ENCODE measurements at regions not wholly inside any gene's neighbourhood (a gene's known extent, or its start where the extent isn't known, plus 50 kb on each side); places are given as distances from the start of the nearest gene placed in this dataset.

DNA sequence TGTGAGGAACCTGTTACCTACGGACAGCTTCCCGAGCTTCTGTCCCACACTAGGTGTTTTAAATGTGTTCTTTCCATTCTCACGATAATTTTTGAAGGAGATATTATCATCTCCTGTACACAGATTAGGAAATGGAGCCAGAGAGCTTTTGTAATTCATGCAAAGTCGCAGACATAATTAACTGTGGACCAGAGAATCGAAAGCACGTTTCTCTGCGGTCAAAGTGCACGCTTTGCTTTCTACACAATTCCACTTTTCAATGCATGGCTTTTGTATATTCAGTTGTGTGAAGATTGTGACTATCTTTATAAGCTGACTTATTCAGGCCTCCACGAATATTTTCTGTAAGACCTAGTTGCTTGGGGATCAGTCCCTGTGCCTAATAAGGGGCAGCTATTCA is 81.7 kb upstream of the SLC10A2 start:
- no peak for DNase-seq
- no peaks in the 10 kb centered on the region for H3K4me1 ChIP-seq (ENCODE audit: control insufficient read depth, insufficient read depth, low read length, poor library complexity, severe bottlenecking)
- no peaks in the 10 kb centered on the region for H3K27me3 ChIP-seq (replicated peaks; ENCODE audit: control insufficient read depth, insufficient read depth, low read length, poor library complexity, severe bottlenecking)
- H3K9me3 ChIP-seq (ENCODE audit: control insufficient read depth, low read length), result no peaks in the 10 kb centered on the region
- H3K27ac ChIP-seq (ENCODE audit: insufficient read depth, low read length, poor library complexity, severe bottlenecking), result no peak overlapping the region
- H3K4me3 ChIP-seq (ENCODE audit: insufficient read depth, low read depth, low read length, poor library complexity, severe bottlenecking), result no peak overlapping the region
- no peaks in the 10 kb centered on the region for H3K36me3 ChIP-seq (ENCODE audit: control insufficient read depth, insufficient read depth, low read length)

DNA sequence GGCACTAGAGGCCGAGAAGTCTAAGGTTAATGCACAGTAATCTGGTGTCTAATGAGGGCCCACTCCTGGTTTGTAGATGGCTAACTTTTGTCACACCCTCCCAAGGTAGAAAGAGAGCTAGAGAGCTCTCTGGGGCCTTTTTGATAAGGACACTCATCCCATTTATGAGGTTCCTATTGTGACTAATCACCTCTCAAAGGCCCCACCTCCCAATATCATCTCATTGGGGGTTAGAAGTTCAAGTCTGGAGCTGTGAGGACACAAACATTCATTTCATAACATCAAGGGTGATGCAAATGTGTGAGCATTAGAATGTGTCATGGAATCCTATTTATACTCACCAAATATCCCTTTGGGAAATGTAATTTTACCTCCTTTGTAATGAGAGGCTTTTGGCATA is 79.2 kb upstream of the SLC10A2 start:
- H3K9me3 ChIP-seq (ENCODE audit: control insufficient read depth, low read length), result no peaks in the 10 kb centered on the region
- H3K27me3 ChIP-seq (replicated peaks; ENCODE audit: control insufficient read depth, insufficient read depth, low read length, poor library complexity, severe bottlenecking), result no peaks in the 10 kb centered on the region
- no peak overlapping the region for H3K4me3 ChIP-seq (ENCODE audit: insufficient read depth, low read depth, low read length, poor library complexity, severe bottlenecking)
- no peak overlapping the region for H3K27ac ChIP-seq (ENCODE audit: insufficient read depth, low read length, poor library complexity, severe bottlenecking)
- no peaks in the 10 kb centered on the region for H3K4me1 ChIP-seq (ENCODE audit: control insufficient read depth, insufficient read depth, low read length, poor library complexity, severe bottlenecking)
- no peak for DNase-seq
- H3K36me3 ChIP-seq (ENCODE audit: control insufficient read depth, insufficient read depth, low read length), result no peaks in the 10 kb centered on the region

DNA sequence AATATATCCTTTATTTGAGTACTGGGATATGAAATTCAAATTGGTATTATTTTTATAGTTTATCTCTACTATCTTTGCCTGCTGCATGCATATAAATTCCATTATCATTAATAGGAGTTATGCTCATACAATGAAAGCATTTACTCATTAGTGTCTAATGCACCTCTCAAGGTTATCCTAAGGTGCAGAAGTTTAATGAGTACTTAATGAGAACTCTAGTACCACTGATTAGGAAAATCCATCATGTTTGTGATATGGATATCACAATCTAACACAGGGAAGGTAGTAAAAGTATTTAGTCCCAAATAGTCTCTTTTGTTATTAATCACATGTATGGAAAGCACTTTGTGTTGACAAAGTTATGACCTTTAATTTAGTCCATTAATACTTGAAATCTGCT is 77.2 kb upstream of the SLC10A2 start:
- DNase-seq, result no peak
- H3K4me1 ChIP-seq (ENCODE audit: control insufficient read depth, insufficient read depth, low read length, poor library complexity, severe bottlenecking), result no peaks in the 10 kb centered on the region
- H3K36me3 ChIP-seq (ENCODE audit: control insufficient read depth, insufficient read depth, low read length), result no peaks in the 10 kb centered on the region
- no peak overlapping the region for H3K27ac ChIP-seq (ENCODE audit: insufficient read depth, low read length, poor library complexity, severe bottlenecking)
- H3K27me3 ChIP-seq (replicated peaks; ENCODE audit: control insufficient read depth, insufficient read depth, low read length, poor library complexity, severe bottlenecking), result no peaks in the 10 kb centered on the region
- no peaks in the 10 kb centered on the region for H3K9me3 ChIP-seq (ENCODE audit: control insufficient read depth, low read length)
- H3K4me3 ChIP-seq (ENCODE audit: insufficient read depth, low read depth, low read length, poor library complexity, severe bottlenecking), result no peak overlapping the region

DNA sequence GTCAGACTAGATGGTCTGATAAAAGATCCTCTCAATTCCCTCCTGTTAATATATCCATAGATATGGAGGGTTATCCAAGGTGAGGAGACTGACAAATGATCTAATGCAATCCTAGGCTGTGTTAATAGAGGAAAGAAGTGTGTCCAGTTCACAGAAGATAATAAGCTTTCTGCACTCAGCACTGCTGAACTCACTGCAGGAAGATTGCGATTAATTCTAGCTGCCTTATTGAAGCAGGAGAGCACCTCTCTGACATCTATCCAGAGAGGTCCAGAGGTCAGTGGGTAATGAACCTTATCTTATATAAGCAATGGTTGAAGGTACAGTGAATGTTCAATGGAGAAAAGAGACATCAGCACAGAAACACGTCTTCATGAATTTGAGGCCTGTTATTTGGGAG is 75.9 kb upstream of the SLC10A2 start:
- no peaks in the 10 kb centered on the region for H3K27me3 ChIP-seq (replicated peaks; ENCODE audit: control insufficient read depth, insufficient read depth, low read length, poor library complexity, severe bottlenecking)
- no peaks in the 10 kb centered on the region for H3K9me3 ChIP-seq (ENCODE audit: control insufficient read depth, low read length)
- no peak overlapping the region for H3K4me3 ChIP-seq (ENCODE audit: insufficient read depth, low read depth, low read length, poor library complexity, severe bottlenecking)
- no peaks in the 10 kb centered on the region for H3K36me3 ChIP-seq (ENCODE audit: control insufficient read depth, insufficient read depth, low read length)
- no peak for DNase-seq
- H3K27ac ChIP-seq (ENCODE audit: insufficient read depth, low read length, poor library complexity, severe bottlenecking), result no peak overlapping the region
- no peaks in the 10 kb centered on the region for H3K4me1 ChIP-seq (ENCODE audit: control insufficient read depth, insufficient read depth, low read length, poor library complexity, severe bottlenecking)

DNA sequence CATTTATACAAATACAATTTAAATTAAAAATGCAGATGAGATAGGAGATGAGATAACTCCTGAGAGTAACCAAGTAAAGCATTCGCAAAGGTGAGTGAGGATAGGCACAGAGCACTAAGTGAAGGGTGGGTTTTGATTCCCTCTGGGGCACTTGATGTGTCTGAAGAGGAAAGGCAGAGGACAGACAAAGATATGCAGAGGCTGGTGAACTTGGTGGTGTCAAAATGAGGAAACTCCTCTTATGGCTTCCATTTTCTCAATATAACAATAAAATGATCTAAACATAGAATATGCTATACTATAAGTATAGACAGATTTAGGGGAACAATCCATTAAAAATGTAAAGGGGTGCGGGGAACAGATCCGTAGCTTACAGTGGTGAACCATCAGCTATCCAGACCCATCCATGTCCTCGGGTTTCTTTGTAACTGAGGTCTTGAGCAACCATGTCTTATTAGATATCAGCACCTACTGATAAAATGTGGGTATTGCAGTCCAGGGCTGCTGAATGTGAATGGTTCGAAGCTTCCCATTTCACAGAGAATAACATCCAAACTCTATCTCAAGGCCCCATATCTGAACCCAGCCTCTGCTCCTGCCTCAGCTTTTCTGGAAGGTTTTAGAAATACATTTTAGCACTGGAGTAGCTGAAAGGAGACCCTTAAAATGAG is 73.9 kb upstream of the SLC10A2 start:
- Histone ChIP-seq H3K27ac (ENCODE audit: insufficient read depth, low read length, poor library complexity, severe bottlenecking) (no peak overlapping the region), H3K4me1 (ENCODE audit: control insufficient read depth, insufficient read depth, low read length, poor library complexity, severe bottlenecking) (no peaks in the 10 kb centered on the region)
- no peak for DNase-seq

DNA sequence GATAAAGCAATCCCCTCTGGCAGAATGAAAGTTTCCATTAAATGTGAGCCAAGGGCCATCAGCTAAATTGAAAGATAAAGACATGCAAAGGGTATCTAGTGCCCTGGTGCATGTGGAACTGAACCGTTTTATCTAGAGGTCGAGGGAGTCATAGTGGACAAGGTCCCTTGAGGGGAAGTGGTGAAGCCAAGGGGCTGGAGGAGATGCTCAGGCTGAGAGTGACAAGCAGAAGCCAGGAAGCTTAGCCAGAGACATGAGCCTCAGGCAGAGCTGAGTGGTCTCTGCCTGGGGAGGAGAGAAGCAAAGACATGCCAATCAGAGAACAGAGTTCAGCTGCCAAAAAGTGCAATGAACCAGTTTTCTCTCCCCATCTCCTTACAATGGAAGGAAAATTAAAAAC is 68.1 kb upstream of the SLC10A2 start:
- Histone ChIP-seq H3K36me3 (ENCODE audit: control insufficient read depth, insufficient read depth, low read length) (no peaks in the 10 kb centered on the region), H3K4me1 (ENCODE audit: control insufficient read depth, insufficient read depth, low read length, poor library complexity, severe bottlenecking) (no peaks in the 10 kb centered on the region), H3K9me3 (ENCODE audit: control insufficient read depth, low read length) (no peaks in the 10 kb centered on the region), H3K27ac (ENCODE audit: insufficient read depth, low read length, poor library complexity, severe bottlenecking) (no peak overlapping the region), H3K27me3 (replicated peaks; ENCODE audit: control insufficient read depth, insufficient read depth, low read length, poor library complexity, severe bottlenecking) (no peaks in the 10 kb centered on the region), H3K4me3 (ENCODE audit: insufficient read depth, low read depth, low read length, poor library complexity, severe bottlenecking) (no peak overlapping the region)
- no peak for DNase-seq

More for the DNA sequence above, 73.9 kb upstream of the SLC10A2 start:
- no peaks in the 10 kb centered on the region for H3K9me3 ChIP-seq (ENCODE audit: control insufficient read depth, low read length)
- H3K27me3 ChIP-seq (replicated peaks; ENCODE audit: control insufficient read depth, insufficient read depth, low read length, poor library complexity, severe bottlenecking), result no peaks in the 10 kb centered on the region
- no peak overlapping the region for H3K4me3 ChIP-seq (ENCODE audit: insufficient read depth, low read depth, low read length, poor library complexity, severe bottlenecking)
- no peaks in the 10 kb centered on the region for H3K36me3 ChIP-seq (ENCODE audit: control insufficient read depth, insufficient read depth, low read length)

DNA sequence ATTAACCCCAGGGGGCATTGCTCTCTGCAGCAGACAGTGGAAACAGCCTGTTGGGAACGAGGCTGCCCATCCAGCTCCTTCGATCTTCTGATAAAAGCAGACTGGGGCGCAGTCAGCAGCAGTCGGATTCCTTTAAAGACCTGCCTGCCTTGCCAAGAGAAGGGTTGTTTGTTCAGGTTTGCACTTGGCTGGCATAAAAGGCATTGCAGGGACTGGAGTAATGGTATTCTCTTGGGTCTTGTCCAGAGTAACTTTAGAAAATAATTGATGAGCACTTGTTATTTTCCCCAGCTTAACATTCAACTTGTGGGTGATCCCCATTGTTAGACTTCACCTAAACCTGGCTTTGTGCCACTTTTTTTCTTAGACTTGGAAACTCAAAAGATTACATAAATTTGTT is 67.3 kb upstream of the SLC10A2 start:
- DNase-seq, result no peak
- H3K4me3 ChIP-seq (ENCODE audit: insufficient read depth, low read depth, low read length, poor library complexity, severe bottlenecking), result no peak overlapping the region
- no peaks in the 10 kb centered on the region for H3K36me3 ChIP-seq (ENCODE audit: control insufficient read depth, insufficient read depth, low read length)
- no peak overlapping the region for H3K27ac ChIP-seq (ENCODE audit: insufficient read depth, low read length, poor library complexity, severe bottlenecking)
- no peaks in the 10 kb centered on the region for H3K27me3 ChIP-seq (replicated peaks; ENCODE audit: control insufficient read depth, insufficient read depth, low read length, poor library complexity, severe bottlenecking)
- H3K4me1 ChIP-seq (ENCODE audit: control insufficient read depth, insufficient read depth, low read length, poor library complexity, severe bottlenecking), result no peaks in the 10 kb centered on the region
- H3K9me3 ChIP-seq (ENCODE audit: control insufficient read depth, low read length), result no peaks in the 10 kb centered on the region

DNA sequence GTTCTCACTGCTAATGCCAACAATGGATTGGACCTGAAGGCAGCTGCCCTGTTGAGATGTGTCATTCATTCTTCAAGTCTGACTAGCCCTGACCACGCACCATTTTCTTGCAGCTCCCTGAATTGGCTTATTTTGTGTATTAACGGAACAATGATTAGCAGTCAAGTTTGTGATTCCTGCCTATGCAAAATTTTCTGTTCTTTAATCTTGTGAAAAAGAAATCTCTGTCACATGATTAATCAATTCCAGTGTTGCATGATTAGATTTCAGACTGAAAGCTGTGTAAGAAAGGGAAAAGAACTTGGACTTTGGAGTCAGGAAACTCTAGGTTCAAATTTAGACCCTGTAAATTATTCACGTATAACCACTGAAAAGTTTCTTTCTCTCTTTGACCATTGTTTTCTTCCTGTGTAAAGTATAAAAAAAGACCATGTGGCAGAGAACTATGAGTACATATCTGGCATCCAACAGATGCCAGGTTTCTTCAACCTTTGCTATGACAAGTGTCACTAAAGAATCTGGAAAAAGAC is 64.5 kb upstream of the SLC10A2 start:
- Histone ChIP-seq H3K4me1 (ENCODE audit: control insufficient read depth, insufficient read depth, low read length, poor library complexity, severe bottlenecking) (no peaks in the 10 kb centered on the region), H3K4me3 (ENCODE audit: insufficient read depth, low read depth, low read length, poor library complexity, severe bottlenecking) (no peak overlapping the region), H3K36me3 (ENCODE audit: control insufficient read depth, insufficient read depth, low read length) (no peaks in the 10 kb centered on the region), H3K27ac (ENCODE audit: insufficient read depth, low read length, poor library complexity, severe bottlenecking) (no peak overlapping the region), H3K27me3 (replicated peaks; ENCODE audit: control insufficient read depth, insufficient read depth, low read length, poor library complexity, severe bottlenecking) (no peaks in the 10 kb centered on the region), H3K9me3 (ENCODE audit: control insufficient read depth, low read length) (no peaks in the 10 kb centered on the region)
- DNase-seq, result no peak

DNA sequence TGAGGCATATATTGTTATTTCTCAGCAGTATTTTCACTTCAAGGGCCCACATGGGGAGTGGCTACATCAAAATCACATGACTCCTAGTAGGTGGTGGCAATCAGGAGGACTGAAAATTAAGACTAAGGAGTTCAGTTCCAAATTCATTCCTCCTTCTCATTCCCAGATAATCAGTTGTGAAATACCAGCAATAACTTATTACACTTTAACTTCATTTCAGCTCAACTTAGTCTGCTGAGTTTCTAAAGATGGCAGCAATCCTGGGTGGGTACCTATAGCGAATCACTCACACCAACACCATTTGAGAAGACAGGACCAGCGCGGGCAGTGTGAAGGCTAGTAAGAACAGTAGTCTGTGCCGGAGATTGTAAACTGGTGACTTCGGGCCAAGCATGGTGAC is 63.9 kb upstream of the SLC10A2 start:
- no peaks in the 10 kb centered on the region for H3K36me3 ChIP-seq (ENCODE audit: control insufficient read depth, insufficient read depth, low read length)
- H3K4me3 ChIP-seq (ENCODE audit: insufficient read depth, low read depth, low read length, poor library complexity, severe bottlenecking), result no peak overlapping the region
- no peak for DNase-seq

More for the DNA sequence above, 63.9 kb upstream of the SLC10A2 start:
- Histone ChIP-seq H3K4me1 (ENCODE audit: control insufficient read depth, insufficient read depth, low read length, poor library complexity, severe bottlenecking) (no peaks in the 10 kb centered on the region), H3K27me3 (replicated peaks; ENCODE audit: control insufficient read depth, insufficient read depth, low read length, poor library complexity, severe bottlenecking) (no peaks in the 10 kb centered on the region), H3K27ac (ENCODE audit: insufficient read depth, low read length, poor library complexity, severe bottlenecking) (no peak overlapping the region), H3K9me3 (ENCODE audit: control insufficient read depth, low read length) (no peaks in the 10 kb centered on the region)
